CD4-positive, alpha-beta T cell (primary cell): ENCODE measurements at regions not wholly inside any gene's neighbourhood (a gene's known extent, or its start where the extent isn't known, plus 50 kb on each side); places are given as distances from the start of the nearest gene placed in this dataset.
A peak's percentile ranks its signal among the peaks of the same experiment; 100 is the strongest.

Experiments used
- ATAC-seq: fragments of 200-7000 bp; cut with Tn5 transposase; one replicate; pipeline ENCODE4 v1.10.0; 2022; ENCODE audit warnings: mild to moderate bottlenecking; ENCODE audit not compliant: poor library complexity
- CTCF ChIA-PET: fragments of 350-600 bp; sonication (Branson Sonifier 250); formaldehyde crosslinking; loops from one replicate; lab custom pipeline; 2021; ENCODE audit warnings: antibody characterized with exemption, inconsistent platforms; lab: Charles Lee
- POLR2A ChIA-PET: fragments of 350-600 bp; sonication (Branson Sonifier 250); formaldehyde crosslinking; loops from one replicate; lab custom pipeline; 2021; ENCODE audit warnings: antibody characterized with exemption, inconsistent platforms; lab: Charles Lee
- DNase-seq, 14 experiments: peaks; one replicate each; pipeline ENCODE4 v3.0.0-alpha.2; 2013 to 2020; ENCODE audit warnings: mixed read lengths in 2 of 14
- H3K27ac ChIP-seq, 2 donors: one replicate each; pipeline versions ENCODE4 v1.5.1 to v1.7.0; 2013; ENCODE audit warnings: low read length in 2 of 2, low read depth in 1 of 2, mild to moderate bottlenecking in 1 of 2
- H3K27me3 ChIP-seq, 2 experiments: 1 replicate in 1 of 2; 2 replicates in 1 of 2; pipeline versions ENCODE4 v1.6.1 to v1.7.0; 2013; ENCODE audit warnings: low read length in 2 of 2, control low read depth in 1 of 2, mild to moderate bottlenecking in 1 of 2, moderate library complexity in 1 of 2; ENCODE audit not compliant: insufficient read depth in 2 of 2, control insufficient read depth in 1 of 2
- H3K36me3 ChIP-seq: one replicate; pipeline ENCODE4 v1.6.1; 2013; ENCODE audit warnings: low read length, control low read depth; ENCODE audit not compliant: insufficient read depth
- H3K4me1 ChIP-seq: one replicate; pipeline ENCODE4 v1.6.1; 2013; ENCODE audit warnings: low read length, control low read depth; ENCODE audit not compliant: insufficient read depth
- H3K4me3 ChIP-seq: one replicate; pipeline ENCODE4 v1.5.1; 2013; ENCODE audit warnings: mild to moderate bottlenecking, low read length, moderate library complexity
- H3K9me3 ChIP-seq, 2 experiments: 1 replicate in 1 of 2; 2 replicates in 1 of 2; pipeline versions ENCODE4 v1.6.1 to v1.7.0; 2013; ENCODE audit warnings: low read length in 2 of 2, mild to moderate bottlenecking in 2 of 2, control low read depth in 1 of 2, moderate library complexity in 1 of 2; ENCODE audit not compliant: control insufficient read depth in 1 of 2, insufficient read depth in 1 of 2
- H3K27ac Mint-ChIP-seq: one replicate; pipeline ENCODE4 v1.8.0; 2020; ENCODE audit warnings: mixed read lengths
- H3K27me3 Mint-ChIP-seq: one replicate; pipeline ENCODE4 v1.8.0; 2021; ENCODE audit warnings: mixed read lengths
- H3K36me3 Mint-ChIP-seq: one replicate; pipeline ENCODE4 v1.8.0; 2021; ENCODE audit warnings: low read depth, mixed read lengths
- H3K4me1 Mint-ChIP-seq: one replicate; pipeline ENCODE4 v1.8.0; 2021; ENCODE audit warnings: low read depth, mixed read lengths
- H3K4me3 Mint-ChIP-seq: one replicate; pipeline ENCODE4 v1.8.0; 2020; ENCODE audit warnings: mild to moderate bottlenecking, mixed read lengths
- H3K9me3 Mint-ChIP-seq: one replicate; pipeline ENCODE4 v1.8.0; 2020; ENCODE audit warnings: mixed read lengths
- intact Hi-C, 2 experiments: fragments of 100-400 bp; cut with DNase I in 1 of 2; cut with micrococcal nuclease in 1 of 2; formaldehyde crosslinking; loops; one replicate each; pipeline versions ENCODE4 v1.15.1 to v1.9.0; 2023 to 2025; cut with DNase I, micrococcal nuclease
- TF ChIP-seq, protein P1 (sequence below): fragments of 200-600 bp; IDR thresholded peaks from one replicate; pipeline ENCODE4 v1.8.0; 2022; ENCODE audit warnings: antibody characterized with exemption, mild to moderate bottlenecking

- TF ChIP-seq, protein P1, sequence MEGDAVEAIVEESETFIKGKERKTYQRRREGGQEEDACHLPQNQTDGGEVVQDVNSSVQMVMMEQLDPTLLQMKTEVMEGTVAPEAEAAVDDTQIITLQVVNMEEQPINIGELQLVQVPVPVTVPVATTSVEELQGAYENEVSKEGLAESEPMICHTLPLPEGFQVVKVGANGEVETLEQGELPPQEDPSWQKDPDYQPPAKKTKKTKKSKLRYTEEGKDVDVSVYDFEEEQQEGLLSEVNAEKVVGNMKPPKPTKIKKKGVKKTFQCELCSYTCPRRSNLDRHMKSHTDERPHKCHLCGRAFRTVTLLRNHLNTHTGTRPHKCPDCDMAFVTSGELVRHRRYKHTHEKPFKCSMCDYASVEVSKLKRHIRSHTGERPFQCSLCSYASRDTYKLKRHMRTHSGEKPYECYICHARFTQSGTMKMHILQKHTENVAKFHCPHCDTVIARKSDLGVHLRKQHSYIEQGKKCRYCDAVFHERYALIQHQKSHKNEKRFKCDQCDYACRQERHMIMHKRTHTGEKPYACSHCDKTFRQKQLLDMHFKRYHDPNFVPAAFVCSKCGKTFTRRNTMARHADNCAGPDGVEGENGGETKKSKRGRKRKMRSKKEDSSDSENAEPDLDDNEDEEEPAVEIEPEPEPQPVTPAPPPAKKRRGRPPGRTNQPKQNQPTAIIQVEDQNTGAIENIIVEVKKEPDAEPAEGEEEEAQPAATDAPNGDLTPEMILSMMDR = no peak
- Histone ChIP-seq H3K36me3 (peaks cover 77% of the 10 kb centered on the region), H3K9me3 (peaks cover 100% of the 10 kb centered on the region in 2 experiments), H3K27ac (no peak overlapping the region), H3K4me3 (no peak overlapping the region), H3K27me3 (no peaks in the 10 kb centered on the region), H3K4me1 (no peaks in the 10 kb centered on the region)
- H3K27ac Mint-ChIP-seq = no peak overlapping the region
- H3K4me1 Mint-ChIP-seq = no peaks in the 10 kb centered on the region
- CTCF ChIA-PET = no interaction called here
- intact Hi-C loops = no loop called here
- POLR2A ChIA-PET = no interaction called here
- DNase-seq = peak in 1 of 14 experiments; percentile 2
- peaks cover 100% of the 10 kb centered on the region for H3K36me3 Mint-ChIP-seq
- ATAC-seq = no peak
- H3K27me3 Mint-ChIP-seq = no peaks in the 10 kb centered on the region
- no peak overlapping the region for H3K4me3 Mint-ChIP-seq
- H3K9me3 Mint-ChIP-seq = peaks cover 20% of the 10 kb centered on the region
These were observed 102.0 kb downstream of the SNRPN start for GRCh38 chr15:25056484-25057425.

DNA sequence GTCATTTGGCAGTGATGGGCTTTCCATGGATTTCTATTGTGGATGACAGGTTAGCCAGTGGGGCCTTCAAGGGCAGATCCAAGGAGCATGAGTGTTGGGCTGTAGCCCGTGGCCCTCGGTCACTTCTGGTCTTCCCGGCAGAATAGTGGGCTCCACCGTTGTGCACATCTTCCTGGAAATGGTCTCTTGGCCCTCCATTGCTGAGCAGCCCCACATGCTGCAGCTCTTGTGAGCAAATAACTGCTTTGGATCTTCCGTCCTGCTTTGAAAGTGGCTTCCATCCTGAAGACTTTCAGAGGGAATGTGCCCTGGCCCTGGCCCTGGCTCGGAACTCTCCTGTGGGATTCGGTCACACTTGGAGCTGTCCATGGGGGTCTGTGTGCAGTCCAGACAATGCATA, 102.8 kb downstream of the SNRPN start:
- ATAC-seq = no peak
- H3K9me3 ChIP-seq = peaks cover 100% of the 10 kb centered on the region in 2 experiments
- TF ChIP-seq, protein P1 = no peak
- no peak overlapping the region for H3K27ac Mint-ChIP-seq
- H3K27me3 Mint-ChIP-seq = no peaks in the 10 kb centered on the region
- no peak overlapping the region for H3K27ac ChIP-seq
- intact Hi-C loops = no loop called here
- POLR2A ChIA-PET = no interaction called here
- H3K9me3 Mint-ChIP-seq = peaks cover 19% of the 10 kb centered on the region
- H3K36me3 ChIP-seq = peaks cover 83% of the 10 kb centered on the region
- no peak overlapping the region for H3K4me3 Mint-ChIP-seq
- H3K4me1 Mint-ChIP-seq = no peaks in the 10 kb centered on the region
- H3K4me3 ChIP-seq = no peak overlapping the region
- peak in 1 of 14 experiments; percentile 2 for DNase-seq
- no peaks in the 10 kb centered on the region for H3K4me1 ChIP-seq
- peaks cover 100% of the 10 kb centered on the region for H3K36me3 Mint-ChIP-seq
- CTCF ChIA-PET = no interaction called here
- H3K27me3 ChIP-seq = no peaks in the 10 kb centered on the region

DNA sequence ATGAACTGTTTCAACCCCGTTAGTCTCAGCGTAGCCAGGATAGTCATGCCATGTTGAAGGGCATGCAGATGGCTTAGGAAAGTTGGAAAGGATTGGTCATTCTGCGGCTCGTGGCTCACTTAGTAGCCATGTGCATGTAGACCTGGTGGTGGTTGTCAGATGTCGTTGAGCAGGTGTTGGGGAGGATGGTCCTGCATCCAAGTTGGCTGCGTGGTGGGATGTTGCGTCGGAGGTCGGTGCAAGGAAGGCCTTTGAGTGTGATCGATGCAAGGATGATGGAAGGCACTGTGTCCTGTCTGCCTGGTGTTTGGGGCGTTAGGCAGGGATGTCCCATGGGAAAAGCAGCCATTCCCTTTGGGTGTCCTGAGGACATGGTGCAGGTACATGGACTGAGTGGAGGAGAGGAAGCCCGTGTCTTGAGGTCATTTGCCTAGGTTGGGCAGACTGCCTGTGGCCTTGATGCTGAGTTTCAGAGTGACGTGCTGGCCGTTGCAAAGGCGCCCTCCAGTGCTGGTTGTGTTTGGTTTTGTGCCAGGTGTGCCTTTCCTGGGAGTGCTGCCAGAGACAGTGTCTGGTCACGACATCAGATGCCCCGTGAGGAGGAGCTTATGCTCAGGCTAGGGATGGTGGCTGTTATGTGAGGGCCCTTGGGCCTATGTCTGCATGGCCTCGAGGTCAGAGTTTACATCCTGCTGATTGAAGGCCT, 103.4 kb downstream of the SNRPN start:
- H3K4me3 Mint-ChIP-seq = no peak overlapping the region
- H3K9me3 ChIP-seq = peaks cover 100% of the 10 kb centered on the region in 2 experiments
- no peak overlapping the region for H3K27ac Mint-ChIP-seq
- ChIA-PET POLR2A (no interaction called here), CTCF (no interaction called here)
- H3K9me3 Mint-ChIP-seq = peaks cover 17% of the 10 kb centered on the region
- H3K4me3 ChIP-seq = no peak overlapping the region
- peaks cover 84% of the 10 kb centered on the region for H3K36me3 ChIP-seq
- TF ChIP-seq, protein P1 = no peak
- ATAC-seq (no peak), DNase-seq (peak in 2 of 14 experiments; percentile 1 to 20)
- no peaks in the 10 kb centered on the region for H3K27me3 Mint-ChIP-seq
- peaks cover 100% of the 10 kb centered on the region for H3K36me3 Mint-ChIP-seq
- no peaks in the 10 kb centered on the region for H3K4me1 ChIP-seq
- H3K4me1 Mint-ChIP-seq = no peaks in the 10 kb centered on the region
- H3K27me3 ChIP-seq = no peaks in the 10 kb centered on the region
- no peak overlapping the region for H3K27ac ChIP-seq
- intact Hi-C loops = no loop called here
